Activated CD4-positive, alpha-beta T cell treated with anti-CD3 and anti-CD28 coated beads for 48 hours (primary cell): ENCODE measurements at regions not wholly inside any gene's neighbourhood (a gene's known extent, or its start where the extent isn't known, plus 50 kb on each side); places are given as distances from the start of the nearest gene placed in this dataset.
"Not testable (repeated sequence)": the region's sequence is repeated elsewhere in the genome, so short reads cannot be mapped to it uniquely, and the experiment has no call there.

Experiments
- DNase-seq: peaks from one replicate; pipeline ENCODE4 v3.0.0-alpha.2; 2020

GRCh38 chr12:20160899-20161298, 207.4 kb upstream of the PDE3A start:
- DNase-seq, result not testable (repeated sequence)

- DNase-seq, result no peak
Observed at GRCh38 chr12:20174528-20175175, 193.7 kb upstream of the PDE3A start.

- no peak for DNase-seq
Observed at GRCh38 chr12:20175704-20176388, 192.5 kb upstream of the PDE3A start.

GRCh38 chr12:20181416-20182180, 186.7 kb upstream of the PDE3A start:
- no peak for DNase-seq

GRCh38 chr12:20183563-20183962, 184.8 kb upstream of the PDE3A start:
- DNase-seq, result no peak

- DNase-seq, result no peak
Observed at GRCh38 chr12:20184514-20184913, 183.8 kb upstream of the PDE3A start.

GRCh38 chr12:20187456-20187855, 180.9 kb upstream of the PDE3A start:
- DNase-seq, result no peak

- no peak for DNase-seq
Observed at GRCh38 chr12:20188930-20189653, 179.2 kb upstream of the PDE3A start.

GRCh38 chr12:20189767-20190166, 178.6 kb upstream of the PDE3A start:
- no peak for DNase-seq

- no peak for DNase-seq
Observed at GRCh38 chr12:20194171-20194570, 174.2 kb upstream of the PDE3A start.

- no peak for DNase-seq
Observed at GRCh38 chr12:20196767-20197166, 171.6 kb upstream of the PDE3A start.

- DNase-seq, result no peak
Observed at GRCh38 chr12:20197411-20197810, 170.9 kb upstream of the PDE3A start.

- DNase-seq, result no peak
Observed at GRCh38 chr12:20199780-20200179, 168.6 kb upstream of the PDE3A start.

- no peak for DNase-seq
Observed at GRCh38 chr12:20201733-20202132, 166.6 kb upstream of the PDE3A start.

GRCh38 chr12:20205854-20206253, 162.5 kb upstream of the PDE3A start:
- no peak for DNase-seq

- DNase-seq, result no peak
Observed at GRCh38 chr12:20206410-20206809, 161.9 kb upstream of the PDE3A start.

- DNase-seq, result no peak
Observed at GRCh38 chr12:20210621-20211215, 157.6 kb upstream of the PDE3A start.

- no peak for DNase-seq
Observed at GRCh38 chr12:20211541-20211940, 156.8 kb upstream of the PDE3A start.

- no peak for DNase-seq
Observed at GRCh38 chr12:20211981-20212421, 156.3 kb upstream of the PDE3A start.

- DNase-seq, result no peak
Observed at GRCh38 chr12:20212658-20213555, 155.4 kb upstream of the PDE3A start.

- DNase-seq, result no peak
Observed at GRCh38 chr12:20213723-20214625, 154.4 kb upstream of the PDE3A start.
